A673 (cell line): ENCODE measurements at regions not wholly inside any gene's neighbourhood (a gene's known extent, or its start where the extent isn't known, plus 50 kb on each side); places are given as distances from the start of the nearest gene placed in this dataset.
"Not testable (repeated sequence)": the region's sequence is repeated elsewhere in the genome, so short reads cannot be mapped to it uniquely, and the experiment has no call there.

Experiments used
- BruUV-seq: library from RNA; stranded (reverse); fragments of 400-500 nt; replicated peaks from 2 replicates; lab custom pipeline; 2021; lab: Mats Ljungman, UMichigan
- CTCF ChIA-PET: fragments of 300-600 bp; sonication (Branson Sonifier 250); formaldehyde crosslinking; loops from one replicate; lab custom pipeline; 2022; ENCODE audit warnings: antibody characterized with exemption; lab: Charles Lee
- POLR2A ChIA-PET: fragments of 300-600 bp; sonication (Branson Sonifier 250); formaldehyde crosslinking; loops from one replicate; lab custom pipeline; 2022; ENCODE audit warnings: antibody characterized with exemption; ENCODE audit not compliant: low non-redundant PET; lab: Charles Lee
- DNase-seq: peaks from one replicate; pipeline ENCODE4 v3.0.0-alpha.2; 2015; ENCODE audit warnings: low spot score
- H3K27ac ChIP-seq: fragments of 200-600 bp; sonication (generic); 2 replicates; pipeline ENCODE4 v1.5.1; 2016; ENCODE audit warnings: mixed run types, low read depth, mild to moderate bottlenecking, mixed read lengths, antibody characterized with exemption, low read length; ENCODE audit not compliant: poor library complexity, severe bottlenecking
- H3K27me3 ChIP-seq: fragments of 200-600 bp; sonication (generic); replicated peaks from 2 replicates; pipeline ENCODE4 v1.6.1; 2017; ENCODE audit warnings: mixed run types, low read depth, mild to moderate bottlenecking, mixed read lengths, antibody characterized with exemption, low read length; ENCODE audit not compliant: insufficient read depth, poor library complexity
- H3K36me3 ChIP-seq: fragments of 200-600 bp; sonication (generic); 2 replicates; pipeline ENCODE4 v1.6.1; 2016; ENCODE audit warnings: mixed run types, mild to moderate bottlenecking, mixed read lengths, antibody characterized with exemption, low read length; ENCODE audit not compliant: insufficient read depth, poor library complexity, severe bottlenecking
- H3K4me1 ChIP-seq: fragments of 200-600 bp; sonication (generic); 2 replicates; pipeline ENCODE4 v1.6.1; 2017; ENCODE audit warnings: mixed run types, mild to moderate bottlenecking, mixed read lengths, antibody characterized with exemption, low read length; ENCODE audit not compliant: insufficient read depth, poor library complexity, severe bottlenecking
- H3K4me3 ChIP-seq: fragments of 200-600 bp; sonication (generic); 2 replicates; pipeline ENCODE4 v1.5.1; 2016; ENCODE audit warnings: low read depth, mixed run types, mild to moderate bottlenecking, mixed read lengths, low read length; ENCODE audit not compliant: poor library complexity, severe bottlenecking
- H3K9me3 ChIP-seq: fragments of 200-600 bp; sonication (generic); 2 replicates; pipeline ENCODE4 v1.6.1; 2016; ENCODE audit warnings: mixed run types, low read depth, mild to moderate bottlenecking, mixed read lengths, antibody characterized with exemption, low read length; ENCODE audit not compliant: poor library complexity, severe bottlenecking
- CTCF ChIP-seq: fragments of 300-800, 200-600 bp; sonication (generic); conservative IDR thresholded peaks from 2 replicates; pipeline ENCODE4 v1.5.1; 2017; ENCODE audit warnings: low read depth, mild to moderate bottlenecking, antibody characterized with exemption, low read length, moderate library complexity, mixed read lengths
- EZH2 ChIP-seq: fragments of 200-600 bp; sonication (generic); IDR thresholded peaks from 2 replicates; pipeline ENCODE4 v1.6.1; 2017; ENCODE audit warnings: borderline replicate concordance, low read depth, mild to moderate bottlenecking, mixed read lengths, antibody characterized with exemption, low read length; ENCODE audit not compliant: poor library complexity, severe bottlenecking
- intact Hi-C: fragments of 100-400 bp; cut with micrococcal nuclease; formaldehyde crosslinking; loops from one replicate; pipeline ENCODE4 v1.10.0; 2022; ENCODE audit not compliant: unreplicated experiment

GRCh38 chr4:189579645-189580044, 361.0 kb upstream of the FRG1 start:
- DNase-seq, H3K27me3 ChIP-seq, H3K9me3 ChIP-seq, H3K27ac ChIP-seq, H3K4me3 ChIP-seq, BruUV-seq, POLR2A ChIA-PET, CTCF ChIA-PET, intact Hi-C loops, H3K36me3 ChIP-seq, H3K4me1 ChIP-seq: not testable (repeated sequence)

GRCh38 chr4:189586908-189587632, 353.6 kb upstream of the FRG1 start:
- POLR2A ChIA-PET, CTCF ChIA-PET, BruUV-seq, H3K36me3 ChIP-seq, H3K4me3 ChIP-seq, H3K4me1 ChIP-seq, H3K27ac ChIP-seq, H3K9me3 ChIP-seq, DNase-seq, intact Hi-C loops, H3K27me3 ChIP-seq: not testable (repeated sequence)

GRCh38 chr4:189589201-189589600, 351.5 kb upstream of the FRG1 start:
- CTCF ChIA-PET, intact Hi-C loops: not testable (repeated sequence)

GRCh38 chr4:189592890-189593289, 347.8 kb upstream of the FRG1 start:
- no peak for DNase-seq
- intact Hi-C loops = no loop called here
- TF ChIP-seq EZH2 (no peak), CTCF (no peak)
- ChIA-PET POLR2A (no interaction called here), CTCF (no interaction called here)
- no peak overlapping the region for H3K4me3 ChIP-seq
- BruUV-seq = no TSS peak
- no peaks in the 10 kb centered on the region for H3K4me1 ChIP-seq
- no peaks in the 10 kb centered on the region for H3K9me3 ChIP-seq
- no peaks in the 10 kb centered on the region for H3K27me3 ChIP-seq
- no peaks in the 10 kb centered on the region for H3K36me3 ChIP-seq
- no peak overlapping the region for H3K27ac ChIP-seq

More at GRCh38 chr4:189589201-189589600, 351.5 kb upstream of the FRG1 start:
- POLR2A ChIA-PET, H3K36me3 ChIP-seq, H3K4me3 ChIP-seq, H3K27me3 ChIP-seq, BruUV-seq, DNase-seq, H3K27ac ChIP-seq, H3K4me1 ChIP-seq, H3K9me3 ChIP-seq: not testable (repeated sequence)
